ENCODE measurements at regions not wholly inside any gene's neighbourhood (a gene's known extent, or its start where the extent isn't known, plus 50 kb on each side); places are given as distances from the start of the nearest gene placed in this dataset.

- Mint-ChIP-seq H3K27me3 (ENCODE audit: insufficient read depth, unreplicated experiment) (no peaks in the 10 kb centered on the region), H3K36me3 (ENCODE audit: insufficient read depth, unreplicated experiment) (no peaks in the 10 kb centered on the region), H3K4me1 (ENCODE audit: insufficient read depth, unreplicated experiment) (peaks cover 5% of the 10 kb centered on the region), H3K27ac (ENCODE audit: low read depth, unreplicated experiment) (no peak overlapping the region), H3K4me3 (ENCODE audit: unreplicated experiment) (no peak overlapping the region), H3K9me3 (ENCODE audit: unreplicated experiment) (no peaks in the 10 kb centered on the region)
- intact Hi-C loops (cut with micrococcal nuclease), result no loop called here
- DNase-seq (ENCODE audit: unreplicated experiment), result peak; percentile 11
- POLR2A ChIA-PET, result no interaction called here
- BruUV-seq (replicated peaks), result no TSS peak
- CTCF ChIA-PET, result interaction anchor here (0.5 to 7.5 kb wide), 13 partner anchors 10 to 1895 kb away, joined by 3 to 121 read pairs (median 3); no protein-coding TSS in a partner anchor
- TF ChIP-seq, protein P1, sequence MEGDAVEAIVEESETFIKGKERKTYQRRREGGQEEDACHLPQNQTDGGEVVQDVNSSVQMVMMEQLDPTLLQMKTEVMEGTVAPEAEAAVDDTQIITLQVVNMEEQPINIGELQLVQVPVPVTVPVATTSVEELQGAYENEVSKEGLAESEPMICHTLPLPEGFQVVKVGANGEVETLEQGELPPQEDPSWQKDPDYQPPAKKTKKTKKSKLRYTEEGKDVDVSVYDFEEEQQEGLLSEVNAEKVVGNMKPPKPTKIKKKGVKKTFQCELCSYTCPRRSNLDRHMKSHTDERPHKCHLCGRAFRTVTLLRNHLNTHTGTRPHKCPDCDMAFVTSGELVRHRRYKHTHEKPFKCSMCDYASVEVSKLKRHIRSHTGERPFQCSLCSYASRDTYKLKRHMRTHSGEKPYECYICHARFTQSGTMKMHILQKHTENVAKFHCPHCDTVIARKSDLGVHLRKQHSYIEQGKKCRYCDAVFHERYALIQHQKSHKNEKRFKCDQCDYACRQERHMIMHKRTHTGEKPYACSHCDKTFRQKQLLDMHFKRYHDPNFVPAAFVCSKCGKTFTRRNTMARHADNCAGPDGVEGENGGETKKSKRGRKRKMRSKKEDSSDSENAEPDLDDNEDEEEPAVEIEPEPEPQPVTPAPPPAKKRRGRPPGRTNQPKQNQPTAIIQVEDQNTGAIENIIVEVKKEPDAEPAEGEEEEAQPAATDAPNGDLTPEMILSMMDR (IDR thresholded peaks at IDR 0.05; ENCODE audit: unreplicated experiment), result peak; percentile 23
Measured at GRCh38 chr21:28742527-28742926, 250.2 kb downstream of the LTN1 start.

GRCh38 chr21:28740125-28740524, 252.6 kb downstream of the LTN1 start:
- no peak for DNase-seq (ENCODE audit: unreplicated experiment)
- H3K9me3 Mint-ChIP-seq (ENCODE audit: unreplicated experiment), result no peaks in the 10 kb centered on the region
- intact Hi-C loops (cut with micrococcal nuclease), result no loop called here
- H3K4me1 Mint-ChIP-seq (ENCODE audit: insufficient read depth, unreplicated experiment), result peaks cover 6% of the 10 kb centered on the region
- no peaks in the 10 kb centered on the region for H3K36me3 Mint-ChIP-seq (ENCODE audit: insufficient read depth, unreplicated experiment)
- POLR2A ChIA-PET, result no interaction called here
- BruUV-seq (replicated peaks), result no TSS peak
- no peak overlapping the region for H3K4me3 Mint-ChIP-seq (ENCODE audit: unreplicated experiment)
- TF ChIP-seq, protein P1 (IDR thresholded peaks at IDR 0.05; ENCODE audit: unreplicated experiment), result no peak
- no peak overlapping the region for H3K27ac Mint-ChIP-seq (ENCODE audit: low read depth, unreplicated experiment)
- H3K27me3 Mint-ChIP-seq (ENCODE audit: insufficient read depth, unreplicated experiment), result no peaks in the 10 kb centered on the region
- CTCF ChIA-PET, result interaction anchor here (0.5 to 7.5 kb wide), 5 partner anchors 108 to 1551 kb away, joined by 3 to 121 read pairs (median 4); no protein-coding TSS in a partner anchor

DNA sequence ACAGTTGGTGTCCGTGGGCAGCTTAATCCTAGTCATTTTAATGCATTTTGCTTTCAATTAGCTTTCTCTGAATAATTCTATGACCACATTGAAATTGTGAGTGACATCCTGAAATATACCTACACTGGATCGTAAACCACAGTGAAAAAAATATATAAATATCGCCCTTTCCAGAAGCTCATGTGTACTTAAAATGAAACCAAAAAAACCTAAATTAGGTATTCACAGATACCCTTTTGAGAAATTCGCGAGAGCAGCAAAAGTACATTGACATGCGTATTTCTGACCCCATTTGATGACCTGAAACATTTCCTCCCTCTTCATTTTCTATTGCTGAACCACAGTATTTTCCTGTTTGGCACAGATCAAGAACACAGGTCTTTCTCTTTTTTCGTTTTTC, 253.8 kb downstream of the LTN1 start:
- intact Hi-C loops (cut with micrococcal nuclease), result no loop called here

DNA sequence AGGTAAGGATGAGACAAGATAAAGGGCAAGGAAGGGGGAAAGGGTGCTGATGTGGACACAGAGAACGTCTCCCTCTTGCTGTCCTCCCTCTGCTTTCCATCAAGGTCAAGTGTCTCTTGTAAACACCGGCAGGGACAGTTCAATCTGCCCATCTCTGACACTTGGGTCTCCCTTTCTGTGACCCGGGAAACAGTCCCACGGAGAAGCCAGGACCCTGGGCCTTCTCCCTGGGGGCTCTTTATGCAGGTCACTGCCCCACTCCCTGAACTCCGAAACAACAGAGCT, 254.3 kb downstream of the LTN1 start:
- BruUV-seq (replicated peaks), result no TSS peak
- H3K27ac Mint-ChIP-seq (ENCODE audit: low read depth, unreplicated experiment), result no peak overlapping the region
- ChIA-PET CTCF (interaction anchor here (0.8 to 1.3 kb wide), 6 partner anchors 10 to 1892 kb away, joined by 3 to 4 read pairs (median 3); no protein-coding TSS in a partner anchor), POLR2A (interaction anchor here (0.6 kb wide), 1 partner anchor 1911 kb away, joined by 3 read pairs; no protein-coding TSS in a partner anchor)
- peaks cover 6% of the 10 kb centered on the region for H3K4me1 Mint-ChIP-seq (ENCODE audit: insufficient read depth, unreplicated experiment)
- DNase-seq (ENCODE audit: unreplicated experiment), result no peak
- no peaks in the 10 kb centered on the region for H3K36me3 Mint-ChIP-seq (ENCODE audit: insufficient read depth, unreplicated experiment)
- intact Hi-C loops (cut with micrococcal nuclease), result no loop called here
- TF ChIP-seq, protein P1 (IDR thresholded peaks at IDR 0.05; ENCODE audit: unreplicated experiment), result no peak
- H3K4me3 Mint-ChIP-seq (ENCODE audit: unreplicated experiment), result no peak overlapping the region
- H3K9me3 Mint-ChIP-seq (ENCODE audit: unreplicated experiment), result no peaks in the 10 kb centered on the region
- H3K27me3 Mint-ChIP-seq (ENCODE audit: insufficient read depth, unreplicated experiment), result no peaks in the 10 kb centered on the region

More for the DNA sequence above, 253.8 kb downstream of the LTN1 start:
- Mint-ChIP-seq H3K27ac (ENCODE audit: low read depth, unreplicated experiment) (no peak overlapping the region), H3K27me3 (ENCODE audit: insufficient read depth, unreplicated experiment) (no peaks in the 10 kb centered on the region), H3K4me3 (ENCODE audit: unreplicated experiment) (no peak overlapping the region), H3K36me3 (ENCODE audit: insufficient read depth, unreplicated experiment) (no peaks in the 10 kb centered on the region), H3K4me1 (ENCODE audit: insufficient read depth, unreplicated experiment) (peaks cover 6% of the 10 kb centered on the region), H3K9me3 (ENCODE audit: unreplicated experiment) (no peaks in the 10 kb centered on the region)
- ChIA-PET CTCF (interaction anchor here (0.8 to 1.2 kb wide), 4 partner anchors 10 to 1892 kb away, joined by 3 to 4 read pairs (median 3); no protein-coding TSS in a partner anchor), POLR2A (interaction anchor here (0.6 to 0.7 kb wide), 2 partner anchors 44 to 1911 kb away, joined by 3 read pairs; no protein-coding TSS in a partner anchor)
- TF ChIP-seq, protein P1 (IDR thresholded peaks at IDR 0.05; ENCODE audit: unreplicated experiment), result no peak
- no TSS peak for BruUV-seq (replicated peaks)
- no peak for DNase-seq (ENCODE audit: unreplicated experiment)

Measured in MCF 10A (cell line).